Liver (tissue), 8 donors: ENCODE measurements at regions not wholly inside any gene's neighbourhood (a gene's known extent, or its start where the extent isn't known, plus 50 kb on each side); places are given as distances from the start of the nearest gene placed in this dataset.

Source experiments
- DNase-seq: peaks from one replicate; pipeline ENCODE4 v3.0.0-alpha.2; 2017; ENCODE audit warnings: low spot score
- H3K27ac ChIP-seq, 2 donors: one replicate each; pipeline ENCODE4 v1.7.0; 2013; ENCODE audit warnings: inconsistent platforms in 2 of 2, low read length in 2 of 2, control low read depth in 1 of 2, low read depth in 1 of 2, mild to moderate bottlenecking in 1 of 2
- H3K27me3 ChIP-seq, 4 donors: one replicate each; pipeline versions ENCODE4 v1.6.1 to v1.7.0; 2013; ENCODE audit warnings: low read length in 3 of 4, inconsistent platforms in 1 of 4, mild to moderate bottlenecking in 1 of 4, moderate library complexity in 1 of 4; ENCODE audit not compliant: control insufficient read depth in 4 of 4, insufficient read depth in 4 of 4
- H3K36me3 ChIP-seq, 4 donors: one replicate each; pipeline versions ENCODE4 v1.6.1 to v1.7.0; 2013; ENCODE audit warnings: low read length in 3 of 4, mild to moderate bottlenecking in 3 of 4, low read depth in 1 of 4, moderate library complexity in 1 of 4; ENCODE audit not compliant: control insufficient read depth in 4 of 4, insufficient read depth in 3 of 4
- H3K4me1 ChIP-seq, 4 donors: one replicate each; pipeline versions ENCODE4 v1.6.1 to v1.7.0; 2013; ENCODE audit warnings: low read length in 3 of 4, mild to moderate bottlenecking in 3 of 4, moderate library complexity in 1 of 4; ENCODE audit not compliant: control insufficient read depth in 4 of 4, insufficient read depth in 4 of 4
- H3K4me3 ChIP-seq, 3 donors: one replicate each; pipeline versions ENCODE4 v1.6.1 to v1.7.0; 2013; ENCODE audit warnings: low read length in 3 of 3, control low read depth in 1 of 3, low read depth in 1 of 3, mild to moderate bottlenecking in 1 of 3
- H3K9ac ChIP-seq, 2 donors: one replicate each; pipeline ENCODE4 v1.7.0; 2013; ENCODE audit warnings: low read length in 2 of 2, mild to moderate bottlenecking in 2 of 2, moderate library complexity in 2 of 2, control low read depth in 1 of 2, low read depth in 1 of 2
- H3K9me3 ChIP-seq, 4 donors: one replicate each; pipeline versions ENCODE4 v1.6.1 to v1.7.0; 2013; ENCODE audit warnings: low read length in 3 of 4; ENCODE audit not compliant: control insufficient read depth in 4 of 4
- EGR1 ChIP-seq, 2 donors: IDR thresholded peaks; 2 replicates each; pipeline ENCODE4 v1.6.1; 2016 to 2018; ENCODE audit warnings: antibody characterized with exemption in 2 of 2, low read depth in 2 of 2
- FOXA1 ChIP-seq: IDR thresholded peaks from 2 replicates; pipeline ENCODE4 v1.6.1; 2016; ENCODE audit warnings: antibody characterized with exemption
- FOXA2 ChIP-seq: IDR thresholded peaks from 2 replicates; pipeline ENCODE4 v1.6.1; 2016; ENCODE audit warnings: antibody characterized with exemption
- GABPA ChIP-seq, 2 donors: IDR thresholded peaks in 1 of 2; conservative IDR thresholded peaks in 1 of 2; 2 replicates each; pipeline ENCODE4 v1.6.1; 2016; ENCODE audit warnings: antibody characterized with exemption in 2 of 2, mild to moderate bottlenecking in 1 of 2, moderate library complexity in 1 of 2
- HNF4A ChIP-seq, 2 donors: conservative IDR thresholded peaks; 2 replicates each; pipeline ENCODE4 v1.6.1; 2016; ENCODE audit warnings: antibody characterized with exemption in 2 of 2, mild to moderate bottlenecking in 2 of 2
- HNF4G ChIP-seq: IDR thresholded peaks from 2 replicates; pipeline ENCODE4 v1.6.1; 2016; ENCODE audit warnings: antibody characterized with exemption
- JUND ChIP-seq, 2 donors: IDR thresholded peaks; 2 replicates each; pipeline ENCODE4 v1.6.1; 2016; ENCODE audit warnings: antibody characterized with exemption in 2 of 2
- NR2F2 ChIP-seq: IDR thresholded peaks from 2 replicates; pipeline ENCODE4 v1.6.1; 2016; ENCODE audit warnings: antibody characterized with exemption
- RAD21 ChIP-seq, 2 donors: IDR thresholded peaks; 2 replicates each; pipeline ENCODE4 v1.6.1; 2016; ENCODE audit warnings: antibody characterized with exemption in 2 of 2, mild to moderate bottlenecking in 2 of 2
- RXRA ChIP-seq, 2 donors: IDR thresholded peaks; 2 replicates each; pipeline ENCODE4 v1.6.1; 2017 to 2018; ENCODE audit warnings: antibody characterized with exemption in 2 of 2, mild to moderate bottlenecking in 1 of 2
- SP1 ChIP-seq: IDR thresholded peaks from 2 replicates; pipeline ENCODE4 v1.6.1; 2018; ENCODE audit warnings: antibody characterized with exemption, mild to moderate bottlenecking
- TAF1 ChIP-seq: conservative IDR thresholded peaks from 2 replicates; pipeline ENCODE4 v1.6.1; 2016; ENCODE audit warnings: antibody characterized with exemption, mild to moderate bottlenecking
- YY1 ChIP-seq: IDR thresholded peaks from 2 replicates; pipeline ENCODE4 v1.6.1; 2016; ENCODE audit warnings: antibody characterized with exemption, mild to moderate bottlenecking
- WGBS: extraction: QIAGEN DNeasy Blood & Tissue Kit; methylation state at CpG from one replicate; pipeline ENCODE4 v1.1.7; 2013; 5-methylcytosine and 5-hydroxymethylcytosine counted together
- TF ChIP-seq, protein P1 (sequence below): IDR thresholded peaks from 2 replicates; pipeline ENCODE4 v1.6.1; 2016; ENCODE audit warnings: antibody characterized with exemption
- TF ChIP-seq, protein P2 (sequence below): fragments of 150-350 bp; IDR thresholded peaks from 2 replicates; pipeline ENCODE4 v1.5.1; 2017; ENCODE audit warnings: improper control_type of control experiment, low read depth, low read length; ENCODE audit not compliant: missing input control
- TF ChIP-seq, protein P3 (sequence below): IDR thresholded peaks from 2 replicates; pipeline ENCODE4 v1.6.1; 2016; ENCODE audit warnings: antibody characterized with exemption, mild to moderate bottlenecking
- TF ChIP-seq, protein P4 (sequence below): IDR thresholded peaks from 2 replicates; pipeline ENCODE4 v1.6.1; 2016; ENCODE audit warnings: antibody characterized with exemption
- TF ChIP-seq, protein P5 (sequence below): IDR thresholded peaks from 2 replicates; pipeline ENCODE4 v1.6.1; 2016; ENCODE audit warnings: antibody characterized with exemption
- donor health status: healthy.
- donor health status: healthy.
- donor health status: healthy.
- donor health status: healthy.
- donor health status: healthy.

DNA sequence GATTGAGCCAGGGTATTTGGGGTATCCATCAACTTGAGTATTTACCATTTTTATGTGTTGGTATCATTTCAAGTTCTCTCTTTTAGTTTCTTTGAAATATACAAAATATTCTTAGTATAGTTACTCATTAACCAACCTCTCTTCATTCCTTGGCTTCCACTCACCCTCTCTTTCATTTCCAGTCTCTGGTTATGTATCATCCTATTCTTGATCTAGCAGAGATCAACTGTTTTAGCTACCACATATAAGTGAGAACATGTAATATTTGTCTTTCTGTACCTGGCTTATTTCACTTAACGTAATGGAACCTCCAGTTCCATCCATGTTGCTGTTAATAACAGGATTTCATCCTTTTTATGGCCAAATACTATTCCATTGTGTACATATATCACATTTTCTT, 86.9 kb downstream of the DACT1 start (continued):
- TF ChIP-seq NR2F2: no peak
- TF ChIP-seq, protein P1, sequence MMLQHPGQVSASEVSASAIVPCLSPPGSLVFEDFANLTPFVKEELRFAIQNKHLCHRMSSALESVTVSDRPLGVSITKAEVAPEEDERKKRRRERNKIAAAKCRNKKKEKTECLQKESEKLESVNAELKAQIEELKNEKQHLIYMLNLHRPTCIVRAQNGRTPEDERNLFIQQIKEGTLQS: no peak
- TF ChIP-seq, protein P2, sequence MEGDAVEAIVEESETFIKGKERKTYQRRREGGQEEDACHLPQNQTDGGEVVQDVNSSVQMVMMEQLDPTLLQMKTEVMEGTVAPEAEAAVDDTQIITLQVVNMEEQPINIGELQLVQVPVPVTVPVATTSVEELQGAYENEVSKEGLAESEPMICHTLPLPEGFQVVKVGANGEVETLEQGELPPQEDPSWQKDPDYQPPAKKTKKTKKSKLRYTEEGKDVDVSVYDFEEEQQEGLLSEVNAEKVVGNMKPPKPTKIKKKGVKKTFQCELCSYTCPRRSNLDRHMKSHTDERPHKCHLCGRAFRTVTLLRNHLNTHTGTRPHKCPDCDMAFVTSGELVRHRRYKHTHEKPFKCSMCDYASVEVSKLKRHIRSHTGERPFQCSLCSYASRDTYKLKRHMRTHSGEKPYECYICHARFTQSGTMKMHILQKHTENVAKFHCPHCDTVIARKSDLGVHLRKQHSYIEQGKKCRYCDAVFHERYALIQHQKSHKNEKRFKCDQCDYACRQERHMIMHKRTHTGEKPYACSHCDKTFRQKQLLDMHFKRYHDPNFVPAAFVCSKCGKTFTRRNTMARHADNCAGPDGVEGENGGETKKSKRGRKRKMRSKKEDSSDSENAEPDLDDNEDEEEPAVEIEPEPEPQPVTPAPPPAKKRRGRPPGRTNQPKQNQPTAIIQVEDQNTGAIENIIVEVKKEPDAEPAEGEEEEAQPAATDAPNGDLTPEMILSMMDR: no peak
- TF ChIP-seq RXRA (IDR thresholded peaks at IDR 0.05): no peak
- no peak for TF ChIP-seq RAD21 (IDR thresholded peaks at IDR 0.05)

DNA sequence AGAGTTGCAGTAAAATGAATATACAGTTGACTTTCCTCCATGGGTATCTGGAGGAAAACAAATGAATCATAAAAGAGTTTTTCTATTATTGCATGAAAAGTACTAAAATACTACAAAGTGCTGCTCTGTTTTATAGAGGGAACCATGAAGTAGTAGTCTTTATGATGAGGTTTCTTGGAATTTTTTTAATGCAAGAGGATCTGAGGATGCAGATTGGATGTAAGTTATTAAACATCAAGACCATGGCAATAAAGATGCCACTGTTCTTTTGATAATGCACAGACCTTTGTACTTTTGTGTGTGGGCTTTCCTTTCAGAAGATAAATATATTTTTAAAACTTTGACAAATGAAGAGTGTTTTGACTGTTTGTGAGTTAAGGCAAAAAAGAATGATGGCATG, 87.5 kb downstream of the DACT1 start:
- H3K9me3 ChIP-seq: no peaks in the 10 kb centered on the region
- H3K4me3 ChIP-seq: no peak overlapping the region
- DNase-seq: no peak
- H3K27me3 ChIP-seq: no peaks in the 10 kb centered on the region
- no peak overlapping the region for H3K9ac ChIP-seq
- TF ChIP-seq JUND (IDR thresholded peaks at IDR 0.05) (no peak), TAF1 (no peak)
- TF ChIP-seq, protein P2: no peak
- no peaks in the 10 kb centered on the region for H3K4me1 ChIP-seq
- H3K36me3 ChIP-seq: no peaks in the 10 kb centered on the region
- H3K27ac ChIP-seq: no peak overlapping the region

DNA sequence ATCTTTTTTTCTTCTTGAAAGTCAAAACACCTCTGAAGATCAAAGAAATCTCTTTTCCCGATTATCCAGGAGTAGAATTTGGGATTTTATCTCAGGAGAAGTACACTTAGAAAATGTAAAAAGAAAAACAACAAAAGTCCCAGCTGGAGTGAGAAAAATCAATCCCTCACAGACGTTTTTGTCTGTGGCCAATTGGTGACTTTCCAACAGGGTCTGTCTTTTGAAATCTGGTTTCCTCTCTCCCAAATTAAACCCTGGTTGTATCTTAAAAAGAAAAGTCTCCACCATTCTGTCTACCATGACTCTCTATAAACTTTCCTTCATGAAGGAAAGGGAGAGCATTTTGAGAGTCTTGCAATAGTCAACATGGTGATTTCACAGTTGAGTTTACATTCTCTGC, 88.1 kb downstream of the DACT1 start:
- no peak overlapping the region for H3K9ac ChIP-seq
- no peaks in the 10 kb centered on the region for H3K36me3 ChIP-seq
- no peak overlapping the region for H3K27ac ChIP-seq
- no peak for DNase-seq
- no peaks in the 10 kb centered on the region for H3K4me1 ChIP-seq
- WGBS: 17% methylated on average over 2 of the region's 2 CpGs
- H3K9me3 ChIP-seq: no peaks in the 10 kb centered on the region
- no peak for TF ChIP-seq TAF1
- TF ChIP-seq, protein P3, sequence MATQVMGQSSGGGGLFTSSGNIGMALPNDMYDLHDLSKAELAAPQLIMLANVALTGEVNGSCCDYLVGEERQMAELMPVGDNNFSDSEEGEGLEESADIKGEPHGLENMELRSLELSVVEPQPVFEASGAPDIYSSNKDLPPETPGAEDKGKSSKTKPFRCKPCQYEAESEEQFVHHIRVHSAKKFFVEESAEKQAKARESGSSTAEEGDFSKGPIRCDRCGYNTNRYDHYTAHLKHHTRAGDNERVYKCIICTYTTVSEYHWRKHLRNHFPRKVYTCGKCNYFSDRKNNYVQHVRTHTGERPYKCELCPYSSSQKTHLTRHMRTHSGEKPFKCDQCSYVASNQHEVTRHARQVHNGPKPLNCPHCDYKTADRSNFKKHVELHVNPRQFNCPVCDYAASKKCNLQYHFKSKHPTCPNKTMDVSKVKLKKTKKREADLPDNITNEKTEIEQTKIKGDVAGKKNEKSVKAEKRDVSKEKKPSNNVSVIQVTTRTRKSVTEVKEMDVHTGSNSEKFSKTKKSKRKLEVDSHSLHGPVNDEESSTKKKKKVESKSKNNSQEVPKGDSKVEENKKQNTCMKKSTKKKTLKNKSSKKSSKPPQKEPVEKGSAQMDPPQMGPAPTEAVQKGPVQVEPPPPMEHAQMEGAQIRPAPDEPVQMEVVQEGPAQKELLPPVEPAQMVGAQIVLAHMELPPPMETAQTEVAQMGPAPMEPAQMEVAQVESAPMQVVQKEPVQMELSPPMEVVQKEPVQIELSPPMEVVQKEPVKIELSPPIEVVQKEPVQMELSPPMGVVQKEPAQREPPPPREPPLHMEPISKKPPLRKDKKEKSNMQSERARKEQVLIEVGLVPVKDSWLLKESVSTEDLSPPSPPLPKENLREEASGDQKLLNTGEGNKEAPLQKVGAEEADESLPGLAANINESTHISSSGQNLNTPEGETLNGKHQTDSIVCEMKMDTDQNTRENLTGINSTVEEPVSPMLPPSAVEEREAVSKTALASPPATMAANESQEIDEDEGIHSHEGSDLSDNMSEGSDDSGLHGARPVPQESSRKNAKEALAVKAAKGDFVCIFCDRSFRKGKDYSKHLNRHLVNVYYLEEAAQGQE: no peak
- no peak for TF ChIP-seq RXRA (IDR thresholded peaks at IDR 0.05)
- TF ChIP-seq FOXA1: no peak
- no peak for TF ChIP-seq NR2F2
- TF ChIP-seq, protein P4, sequence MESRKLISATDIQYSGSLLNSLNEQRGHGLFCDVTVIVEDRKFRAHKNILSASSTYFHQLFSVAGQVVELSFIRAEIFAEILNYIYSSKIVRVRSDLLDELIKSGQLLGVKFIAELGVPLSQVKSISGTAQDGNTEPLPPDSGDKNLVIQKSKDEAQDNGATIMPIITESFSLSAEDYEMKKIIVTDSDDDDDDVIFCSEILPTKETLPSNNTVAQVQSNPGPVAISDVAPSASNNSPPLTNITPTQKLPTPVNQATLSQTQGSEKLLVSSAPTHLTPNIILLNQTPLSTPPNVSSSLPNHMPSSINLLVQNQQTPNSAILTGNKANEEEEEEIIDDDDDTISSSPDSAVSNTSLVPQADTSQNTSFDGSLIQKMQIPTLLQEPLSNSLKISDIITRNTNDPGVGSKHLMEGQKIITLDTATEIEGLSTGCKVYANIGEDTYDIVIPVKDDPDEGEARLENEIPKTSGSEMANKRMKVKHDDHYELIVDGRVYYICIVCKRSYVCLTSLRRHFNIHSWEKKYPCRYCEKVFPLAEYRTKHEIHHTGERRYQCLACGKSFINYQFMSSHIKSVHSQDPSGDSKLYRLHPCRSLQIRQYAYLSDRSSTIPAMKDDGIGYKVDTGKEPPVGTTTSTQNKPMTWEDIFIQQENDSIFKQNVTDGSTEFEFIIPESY: no peak
- no peak for TF ChIP-seq EGR1 (IDR thresholded peaks at IDR 0.05; ENCODE audit: low read depth in 2 of 2)
- TF ChIP-seq HNF4A (conservative IDR thresholded peaks at IDR 0.05): no peak
- TF ChIP-seq, protein P1: no peak
- TF ChIP-seq HNF4G: no peak
- TF ChIP-seq GABPA (IDR thresholded peaks at IDR 0.05 in 1 of 2, conservative IDR thresholded peaks at IDR 0.05 in 1 of 2): no peak
- no peak for TF ChIP-seq YY1
- TF ChIP-seq SP1: no peak
- TF ChIP-seq RAD21 (IDR thresholded peaks at IDR 0.05): no peak
- no peak for TF ChIP-seq JUND (IDR thresholded peaks at IDR 0.05)
- TF ChIP-seq, protein P2: no peak
- TF ChIP-seq FOXA2: no peak
- TF ChIP-seq, protein P5, sequence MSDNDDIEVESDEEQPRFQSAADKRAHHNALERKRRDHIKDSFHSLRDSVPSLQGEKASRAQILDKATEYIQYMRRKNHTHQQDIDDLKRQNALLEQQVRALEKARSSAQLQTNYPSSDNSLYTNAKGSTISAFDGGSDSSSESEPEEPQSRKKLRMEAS: no peak
- no peaks in the 10 kb centered on the region for H3K27me3 ChIP-seq
- no peak overlapping the region for H3K4me3 ChIP-seq
